Thymus (tissue), 11 donors: ENCODE measurements at regions not wholly inside any gene's neighbourhood (a gene's known extent, or its start where the extent isn't known, plus 50 kb on each side); places are given as distances from the start of the nearest gene placed in this dataset.
"Not testable (repeated sequence)": the region's sequence is repeated elsewhere in the genome, so short reads cannot be mapped to it uniquely, and the experiment has no call there.

ENCODE experiments used
- DNase-seq, 9 donors: peaks; one replicate each; pipeline ENCODE4 v3.0.0-alpha.2; 2013; ENCODE audit warnings: low spot score in 9 of 9, low read depth in 6 of 9, missing footprints in 1 of 9
- H3K27ac ChIP-seq, 2 donors: one replicate each; pipeline ENCODE4 v1.5.1; 2013; ENCODE audit warnings: control low read depth in 1 of 2, low read depth in 1 of 2, low read length in 1 of 2, mild to moderate bottlenecking in 1 of 2, moderate library complexity in 1 of 2
- H3K27me3 ChIP-seq, 2 donors: one replicate each; pipeline ENCODE4 v1.5.1; 2013; ENCODE audit warnings: low read length in 1 of 2; ENCODE audit not compliant: control insufficient read depth in 2 of 2, insufficient read depth in 1 of 2
- H3K36me3 ChIP-seq, 2 donors: one replicate each; pipeline ENCODE4 v1.5.1; 2013; ENCODE audit warnings: low read length in 1 of 2, mild to moderate bottlenecking in 1 of 2, moderate library complexity in 1 of 2; ENCODE audit not compliant: control insufficient read depth in 2 of 2, insufficient read depth in 2 of 2
- H3K4me1 ChIP-seq, 2 donors: one replicate each; pipeline ENCODE4 v1.5.1; 2013; ENCODE audit warnings: low read length in 2 of 2; ENCODE audit not compliant: control insufficient read depth in 2 of 2, insufficient read depth in 2 of 2
- H3K4me3 ChIP-seq, 2 donors: one replicate each; pipeline ENCODE4 v1.5.1; 2013; ENCODE audit warnings: low read length in 2 of 2, control low read depth in 1 of 2, mild to moderate bottlenecking in 1 of 2
- H3K9me3 ChIP-seq, 2 donors: one replicate each; pipeline ENCODE4 v1.5.1; 2013; ENCODE audit warnings: low read length in 1 of 2, mild to moderate bottlenecking in 1 of 2; ENCODE audit not compliant: control insufficient read depth in 2 of 2, insufficient read depth in 1 of 2
- WGBS: extraction: QIAGEN DNeasy Blood & Tissue Kit; methylation state at CpG from one replicate; pipeline ENCODE4 v1.1.7; 2013; 5-methylcytosine and 5-hydroxymethylcytosine counted together
- donor health status: healthy.

- no peaks in the 10 kb centered on the region for H3K4me1 ChIP-seq
- DNase-seq = no peak
- WGBS = 81% methylated on average over 4 of the region's 4 CpGs
- no peaks in the 10 kb centered on the region for H3K36me3 ChIP-seq
- no peaks in the 10 kb centered on the region for H3K9me3 ChIP-seq
- H3K27me3 ChIP-seq = no peaks in the 10 kb centered on the region
- no peak overlapping the region for H3K27ac ChIP-seq
- no peak overlapping the region for H3K4me3 ChIP-seq
Measured at GRCh38 chr11:29231991-29232390, 784.8 kb downstream of the KCNA4 start.

GRCh38 chr11:29231586-29231985, 785.2 kb downstream of the KCNA4 start:
- no peak overlapping the region for H3K27ac ChIP-seq
- H3K27me3 ChIP-seq = no peaks in the 10 kb centered on the region
- no peaks in the 10 kb centered on the region for H3K36me3 ChIP-seq
- no peak for DNase-seq
- H3K9me3 ChIP-seq = no peaks in the 10 kb centered on the region
- no peak overlapping the region for H3K4me3 ChIP-seq
- no peaks in the 10 kb centered on the region for H3K4me1 ChIP-seq
- WGBS = 78% methylated on average over 3 of the region's 3 CpGs

DNA sequence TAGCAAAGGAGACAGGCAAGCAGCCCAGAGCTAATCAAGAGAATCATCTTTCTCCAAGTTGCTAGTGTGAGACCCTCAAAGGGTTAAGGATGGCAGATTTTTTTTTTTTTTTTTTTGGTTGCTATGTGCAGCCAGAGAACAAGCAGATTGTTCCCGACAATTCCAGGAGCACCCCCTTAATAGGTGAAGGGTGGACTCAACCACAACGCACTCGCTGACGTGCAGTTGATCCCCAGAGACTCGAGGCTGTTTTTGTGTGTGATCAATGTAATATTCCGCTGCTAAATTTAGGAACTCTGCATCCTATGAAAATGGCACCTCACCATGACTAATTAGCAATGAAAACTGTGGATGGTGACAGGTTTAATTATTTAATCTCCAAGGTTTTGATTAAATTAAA, 789.0 kb downstream of the KCNA4 start:
- Histone ChIP-seq H3K27me3 (no peaks in the 10 kb centered on the region), H3K27ac (no peak overlapping the region), H3K9me3 (peaks cover 0 to 13% of the 10 kb centered on the region in 2 donors), H3K36me3 (no peaks in the 10 kb centered on the region), H3K4me1 (no peaks in the 10 kb centered on the region), H3K4me3 (no peak overlapping the region)
- WGBS = 62% methylated on average over 6 of the region's 6 CpGs
- no peak for DNase-seq

- Histone ChIP-seq H3K4me3 (no peak overlapping the region), H3K36me3 (no peaks in the 10 kb centered on the region), H3K4me1 (no peaks in the 10 kb centered on the region), H3K9me3 (peaks cover 0 to 13% of the 10 kb centered on the region in 2 donors), H3K27ac (no peak overlapping the region), H3K27me3 (no peaks in the 10 kb centered on the region)
- 75% methylated on average over 9 of the region's 9 CpGs for WGBS
- DNase-seq = no peak
Measured at GRCh38 chr11:29224739-29225384, 792.0 kb downstream of the KCNA4 start.

DNA sequence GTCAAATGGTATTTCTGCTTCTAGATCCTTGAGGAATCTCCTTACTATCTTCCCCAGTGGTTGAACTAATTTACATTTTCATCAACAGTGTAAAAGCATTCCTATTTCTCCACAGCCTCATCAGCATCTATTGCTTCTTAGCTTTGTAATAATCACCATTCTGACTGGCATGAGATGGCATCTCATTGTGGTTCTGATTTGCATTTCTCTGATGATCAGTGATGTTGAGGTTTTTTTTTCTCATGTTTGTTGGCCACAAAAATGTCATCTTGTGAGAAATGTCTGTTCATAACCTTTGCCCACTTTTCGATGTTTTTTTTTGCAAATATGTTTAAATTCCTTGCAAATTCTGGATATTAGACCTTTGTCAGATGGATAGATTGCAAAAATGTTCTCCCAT, 797.3 kb downstream of the KCNA4 start:
- not testable (repeated sequence) for H3K27me3 ChIP-seq, H3K4me1 ChIP-seq, DNase-seq, H3K36me3 ChIP-seq, H3K9me3 ChIP-seq, H3K4me3 ChIP-seq, H3K27ac ChIP-seq
- WGBS = 0% methylated on average over 1 of the region's 1 CpG

DNA sequence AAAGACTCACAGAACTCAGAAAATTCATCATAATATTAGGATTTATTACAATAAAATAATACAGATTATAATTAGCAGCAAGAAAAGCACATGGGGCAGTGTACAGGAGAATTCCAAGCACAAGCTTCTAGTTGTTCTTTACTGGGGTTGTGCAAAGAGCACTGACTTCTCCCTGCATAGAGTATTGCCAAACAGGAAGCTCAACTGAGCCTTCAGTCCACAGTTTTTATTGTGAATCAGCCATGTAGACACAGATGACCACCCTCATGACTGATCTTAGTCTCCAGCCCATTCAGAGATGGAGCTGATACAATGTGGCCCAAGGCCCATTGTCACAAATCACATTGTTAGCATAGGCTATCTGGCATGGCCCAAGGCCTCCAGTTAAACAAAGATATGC, 798.9 kb downstream of the KCNA4 start:
- no peaks in the 10 kb centered on the region for H3K27me3 ChIP-seq
- no peaks in the 10 kb centered on the region for H3K36me3 ChIP-seq
- DNase-seq = no peak
- H3K4me1 ChIP-seq = no peaks in the 10 kb centered on the region
- H3K9me3 ChIP-seq = no peaks in the 10 kb centered on the region
- no peak overlapping the region for H3K4me3 ChIP-seq
- H3K27ac ChIP-seq = no peak overlapping the region

DNA sequence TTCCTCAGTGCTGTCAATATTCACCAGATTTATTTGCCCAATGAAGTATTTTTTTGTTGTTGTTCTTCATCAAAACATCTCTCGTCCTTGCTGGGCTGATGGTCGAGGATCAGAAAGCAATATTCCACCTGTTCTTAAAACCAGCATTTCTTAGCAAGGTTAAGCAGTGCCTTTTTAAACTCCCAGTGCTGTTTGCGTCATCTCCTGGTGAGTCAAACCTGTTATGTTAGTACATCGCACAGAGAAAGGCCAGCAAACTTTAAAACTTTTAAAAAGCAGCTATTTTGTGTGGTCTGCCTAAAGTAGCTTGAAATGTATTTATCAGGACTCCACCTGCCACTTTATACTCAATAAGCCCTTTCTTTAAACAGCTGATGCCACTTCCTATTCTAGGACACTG, 802.0 kb downstream of the KCNA4 start:
- Histone ChIP-seq H3K4me1 (no peaks in the 10 kb centered on the region), H3K27ac (no peak overlapping the region), H3K36me3 (no peaks in the 10 kb centered on the region), H3K4me3 (no peak overlapping the region), H3K9me3 (no peaks in the 10 kb centered on the region), H3K27me3 (no peaks in the 10 kb centered on the region)
- 84% methylated on average over 4 of the region's 4 CpGs for WGBS
- DNase-seq = no peak

DNA sequence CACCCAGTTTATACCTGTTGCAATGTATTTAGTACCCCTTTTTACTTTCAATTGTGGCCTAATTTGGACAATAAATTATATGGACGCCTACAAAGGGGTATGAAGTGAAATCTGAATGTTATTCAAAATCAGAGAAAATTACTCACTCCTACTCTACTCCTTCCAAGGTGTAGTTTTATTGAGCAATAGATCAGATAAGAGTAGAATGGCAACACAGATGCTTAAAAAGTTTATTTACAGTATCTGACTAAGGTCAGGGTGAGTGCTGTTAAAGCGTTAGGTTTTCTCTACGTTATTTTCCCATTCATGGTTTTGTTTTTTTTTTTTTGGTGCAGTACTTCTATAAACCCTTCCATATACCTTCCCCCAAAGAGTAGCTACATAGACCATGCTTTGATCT, 805.6 kb downstream of the KCNA4 start:
- Histone ChIP-seq H3K9me3 (no peaks in the 10 kb centered on the region), H3K27ac (no peak overlapping the region), H3K4me1 (no peaks in the 10 kb centered on the region), H3K4me3 (no peak overlapping the region), H3K36me3 (no peaks in the 10 kb centered on the region), H3K27me3 (no peaks in the 10 kb centered on the region)
- WGBS = 92% methylated on average over 3 of the region's 3 CpGs
- DNase-seq = no peak

DNA sequence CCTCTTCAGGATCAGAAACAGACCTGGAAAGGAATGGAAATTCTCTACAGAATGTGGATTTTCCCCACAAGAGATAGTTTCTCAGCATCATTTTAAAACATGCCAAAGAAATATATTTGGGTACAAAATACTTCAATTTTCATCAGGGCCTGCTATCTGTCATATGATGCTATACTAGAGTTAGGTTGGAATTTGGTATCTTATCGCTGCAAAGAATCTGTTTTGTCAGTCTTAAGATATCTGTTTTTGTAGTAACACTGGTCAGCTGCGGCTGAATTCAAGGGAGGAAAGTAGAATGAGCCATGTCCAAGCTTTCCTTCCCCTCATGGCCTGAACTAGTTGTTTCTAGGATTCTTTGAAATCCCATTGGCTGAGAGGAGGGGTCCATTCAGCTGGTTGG, 806.4 kb downstream of the KCNA4 start:
- WGBS = 86% methylated on average over 2 of the region's 2 CpGs
- no peak for DNase-seq
- Histone ChIP-seq H3K4me1 (no peaks in the 10 kb centered on the region), H3K27me3 (no peaks in the 10 kb centered on the region), H3K9me3 (no peaks in the 10 kb centered on the region), H3K36me3 (no peaks in the 10 kb centered on the region), H3K4me3 (no peak overlapping the region), H3K27ac (no peak overlapping the region)

GRCh38 chr11:29208117-29208516, 808.7 kb downstream of the KCNA4 start:
- Histone ChIP-seq H3K4me3 (no peak overlapping the region), H3K9me3 (no peaks in the 10 kb centered on the region), H3K27me3 (no peaks in the 10 kb centered on the region), H3K4me1 (no peaks in the 10 kb centered on the region), H3K36me3 (no peaks in the 10 kb centered on the region), H3K27ac (no peak overlapping the region)
- 56% methylated on average over 2 of the region's 2 CpGs for WGBS
- DNase-seq = no peak
